ENCODE measurements at regions not wholly inside any gene's neighbourhood (a gene's known extent, or its start where the extent isn't known, plus 50 kb on each side); places are given as distances from the start of the nearest gene placed in this dataset.

GRCh38 chr15:31503256-31503655 is 176.6 kb downstream of the KLF13 start:
- no peak for TF ChIP-seq POLR2A (IDR thresholded peaks at IDR 0.05)
- TF ChIP-seq CTCF (IDR thresholded peaks at IDR 0.05) = no peak

All from testis (tissue), 2 donors.